ENCODE measurements at regions not wholly inside any gene's neighbourhood (a gene's known extent, or its start where the extent isn't known, plus 50 kb on each side); places are given as distances from the start of the nearest gene placed in this dataset.

GRCh38 chr11:104650234-104650633 is 248.0 kb downstream of the CASP12 start:
- TF ChIP-seq, protein P1, sequence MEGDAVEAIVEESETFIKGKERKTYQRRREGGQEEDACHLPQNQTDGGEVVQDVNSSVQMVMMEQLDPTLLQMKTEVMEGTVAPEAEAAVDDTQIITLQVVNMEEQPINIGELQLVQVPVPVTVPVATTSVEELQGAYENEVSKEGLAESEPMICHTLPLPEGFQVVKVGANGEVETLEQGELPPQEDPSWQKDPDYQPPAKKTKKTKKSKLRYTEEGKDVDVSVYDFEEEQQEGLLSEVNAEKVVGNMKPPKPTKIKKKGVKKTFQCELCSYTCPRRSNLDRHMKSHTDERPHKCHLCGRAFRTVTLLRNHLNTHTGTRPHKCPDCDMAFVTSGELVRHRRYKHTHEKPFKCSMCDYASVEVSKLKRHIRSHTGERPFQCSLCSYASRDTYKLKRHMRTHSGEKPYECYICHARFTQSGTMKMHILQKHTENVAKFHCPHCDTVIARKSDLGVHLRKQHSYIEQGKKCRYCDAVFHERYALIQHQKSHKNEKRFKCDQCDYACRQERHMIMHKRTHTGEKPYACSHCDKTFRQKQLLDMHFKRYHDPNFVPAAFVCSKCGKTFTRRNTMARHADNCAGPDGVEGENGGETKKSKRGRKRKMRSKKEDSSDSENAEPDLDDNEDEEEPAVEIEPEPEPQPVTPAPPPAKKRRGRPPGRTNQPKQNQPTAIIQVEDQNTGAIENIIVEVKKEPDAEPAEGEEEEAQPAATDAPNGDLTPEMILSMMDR (IDR thresholded peaks at IDR 0.05): no peak
- TF ChIP-seq EZH2 (IDR thresholded peaks at IDR 0.05): no peak
- no peak for TF ChIP-seq EZH2phosphoT487 (IDR thresholded peaks at IDR 0.05)
